KBM-7 (cell line): ENCODE measurements at regions not wholly inside any gene's neighbourhood (a gene's known extent, or its start where the extent isn't known, plus 50 kb on each side); places are given as distances from the start of the nearest gene placed in this dataset.
"Not testable (repeated sequence)": the region's sequence is repeated elsewhere in the genome, so short reads cannot be mapped to it uniquely, and the experiment has no call there.

ENCODE experiments used
- DNase-seq: peaks from one replicate; pipeline ENCODE4 v3.0.0-alpha.2; 2015
- in situ Hi-C: fragments of 300-500 bp; cut with MboI; formaldehyde crosslinking; loops from 2 replicates; pipeline ENCODE4 v1.14.3; 2020; ENCODE audit warnings: low sequenced_read_pairs, low pct_unique_long_range_greater_than_20kb, mixed read lengths

DNA sequence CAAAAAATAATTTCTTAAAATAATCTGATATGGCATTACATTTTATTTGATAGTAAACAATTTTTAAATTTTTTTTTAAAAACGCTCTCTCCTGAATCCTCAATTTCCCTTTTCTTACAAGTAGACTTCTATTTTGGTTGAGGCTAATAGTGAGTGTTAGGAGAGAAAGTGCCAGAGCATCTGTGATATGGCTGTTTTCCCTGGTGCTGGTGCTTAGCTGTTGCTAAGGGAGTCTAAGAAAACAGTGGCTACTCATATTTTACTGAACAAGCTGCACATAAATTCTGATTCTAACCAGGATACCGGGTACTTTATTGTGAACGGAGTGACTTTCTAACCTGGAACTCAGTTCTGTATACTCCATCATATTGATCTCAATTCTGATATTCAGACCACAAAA lies 311.1 kb upstream of the KIAA1217 start:
- no peak for DNase-seq
- in situ Hi-C loops: no loop called here

DNA sequence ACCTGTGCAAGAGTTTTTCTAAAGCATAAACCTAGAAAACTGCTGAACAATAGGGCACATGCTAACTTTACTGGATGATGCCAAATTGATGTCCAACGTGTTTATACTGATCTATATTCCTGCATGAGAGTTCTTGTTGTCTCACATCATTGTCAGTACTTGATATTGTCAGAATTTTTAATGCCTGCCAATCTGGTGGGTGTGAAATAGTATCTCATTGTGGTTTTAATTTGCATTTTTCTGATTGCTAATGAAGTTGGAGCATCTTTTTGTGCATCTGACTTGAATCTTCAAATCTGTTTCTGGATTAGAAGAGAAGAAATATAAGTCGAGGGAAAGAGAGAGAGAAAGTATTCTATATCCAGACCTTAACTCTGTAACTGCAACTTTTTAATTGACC lies 309.8 kb upstream of the KIAA1217 start:
- DNase-seq: no peak
- in situ Hi-C loops: no loop called here

DNA sequence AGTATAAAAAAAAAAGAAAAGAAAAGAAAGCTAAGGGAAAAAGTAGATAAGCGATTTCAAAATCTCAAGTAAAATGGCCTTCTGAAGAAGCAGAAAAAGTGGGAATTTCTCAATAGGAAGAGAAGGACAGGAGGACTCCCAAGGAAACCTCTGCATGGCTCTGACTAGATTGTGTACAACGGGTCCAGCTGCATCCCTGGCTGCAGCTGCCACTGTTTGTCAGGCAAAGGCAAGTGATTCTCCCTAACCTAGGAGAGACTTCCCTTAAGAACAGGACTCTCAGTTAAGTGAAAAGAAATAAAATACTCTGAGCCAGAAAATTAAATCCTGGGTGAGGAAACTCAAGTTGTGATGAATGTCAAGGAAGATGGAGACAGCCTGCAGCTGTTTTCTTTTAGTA lies 298.6 kb upstream of the KIAA1217 start:
- no peak for DNase-seq
- in situ Hi-C loops: no loop called here

DNA sequence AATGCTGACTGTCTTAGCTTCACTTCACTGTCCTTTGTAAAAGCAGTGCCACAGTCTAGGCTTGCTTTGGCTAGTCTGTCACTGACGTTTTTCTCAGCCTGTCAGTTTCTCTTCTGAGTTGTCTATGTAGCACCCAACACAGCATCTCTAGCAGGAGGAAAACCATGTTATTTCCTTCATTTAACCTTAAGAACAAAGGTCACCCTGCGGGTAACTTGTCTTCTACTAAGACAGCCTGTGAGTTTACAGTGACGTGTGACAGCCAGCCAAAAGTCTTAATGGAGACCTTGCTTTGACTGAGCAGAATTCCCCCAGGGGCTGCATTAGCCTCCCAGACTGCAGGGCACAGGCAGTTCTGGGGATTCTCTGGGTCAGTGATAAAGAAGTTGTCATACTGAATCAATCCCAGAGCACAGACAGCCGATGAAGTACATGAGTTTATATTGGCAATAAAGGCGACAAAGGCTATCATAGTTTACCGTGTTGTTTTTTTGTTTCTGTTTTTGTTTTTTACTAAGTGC lies 296.0 kb upstream of the KIAA1217 start:
- in situ Hi-C loops: no loop called here
- DNase-seq: no peak

DNA sequence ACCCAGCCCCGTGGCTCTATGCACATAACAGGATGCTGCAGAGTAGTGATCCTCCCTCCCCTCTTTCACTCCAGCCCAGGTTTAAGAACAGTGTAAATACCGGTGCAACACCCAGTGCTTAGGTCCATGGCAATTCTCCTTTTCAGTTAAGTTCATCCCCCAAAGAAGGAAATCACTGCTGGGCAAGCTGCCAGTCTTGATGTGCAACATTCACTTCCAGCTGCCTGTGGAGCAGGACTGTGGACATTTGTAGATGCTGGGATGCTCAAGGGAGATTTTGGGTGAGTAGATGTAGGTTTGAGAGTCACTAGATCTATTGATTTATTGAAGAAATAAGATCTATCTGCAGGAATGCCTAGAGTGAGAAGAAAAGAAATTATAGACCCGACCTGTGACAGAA lies 294.3 kb upstream of the KIAA1217 start:
- DNase-seq: no peak
- in situ Hi-C loops: no loop called here

- in situ Hi-C loops: no loop called here
- no peak for DNase-seq
Observed at GRCh38 chr10:23917251-23917840, 291.6 kb upstream of the KIAA1217 start.

DNA sequence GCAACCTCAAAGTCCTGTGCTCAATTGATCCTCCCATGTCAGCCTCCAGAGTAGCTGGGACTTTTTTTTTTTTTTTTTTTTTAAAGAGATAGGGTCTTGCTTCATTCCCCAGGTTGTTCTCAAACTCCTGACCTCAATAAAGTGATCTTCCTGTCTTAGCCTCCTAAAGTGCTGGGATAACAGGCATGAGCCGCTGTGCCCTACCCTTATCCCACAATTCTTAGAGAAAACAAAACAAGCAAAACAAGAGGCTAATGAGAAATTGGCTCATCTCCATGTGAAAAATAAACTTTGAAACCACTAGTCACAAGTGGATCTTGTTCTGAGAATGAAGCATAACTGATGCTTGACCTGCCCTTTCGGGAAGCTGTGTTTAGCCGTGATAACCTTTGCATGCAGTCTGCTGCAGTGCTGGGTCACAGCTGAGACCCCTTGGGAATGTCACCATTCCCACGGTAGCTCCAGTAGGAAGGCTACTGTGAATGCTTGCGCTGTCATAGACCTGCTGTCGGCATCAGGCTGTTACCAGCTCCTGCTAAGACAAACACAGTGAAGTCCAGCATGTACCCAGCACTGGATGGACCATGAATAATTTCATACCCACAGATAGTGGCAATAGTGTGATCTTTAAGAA lies 290.7 kb upstream of the KIAA1217 start:
- DNase-seq: no peak
- in situ Hi-C loops: no loop called here

DNA sequence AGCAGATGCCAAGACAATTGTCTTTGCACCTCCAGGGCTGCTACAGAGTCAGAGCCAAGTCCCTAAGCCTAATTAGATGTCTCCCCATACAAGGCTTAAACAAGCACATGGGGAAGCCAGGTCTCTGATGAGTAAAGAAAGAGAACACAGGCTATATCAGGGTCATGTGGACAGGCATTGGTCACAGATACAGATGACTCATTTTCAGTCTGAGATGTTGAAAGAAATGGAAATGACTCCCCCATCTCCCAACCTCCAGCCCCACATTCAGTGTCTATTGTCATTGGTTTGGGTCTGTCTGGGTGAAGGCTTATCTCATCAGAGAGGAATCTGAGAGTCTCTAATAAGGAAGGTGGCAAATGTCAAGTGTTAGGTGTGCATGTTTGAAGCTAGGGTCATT lies 290.1 kb upstream of the KIAA1217 start:
- DNase-seq: no peak
- in situ Hi-C loops: no loop called here

DNA sequence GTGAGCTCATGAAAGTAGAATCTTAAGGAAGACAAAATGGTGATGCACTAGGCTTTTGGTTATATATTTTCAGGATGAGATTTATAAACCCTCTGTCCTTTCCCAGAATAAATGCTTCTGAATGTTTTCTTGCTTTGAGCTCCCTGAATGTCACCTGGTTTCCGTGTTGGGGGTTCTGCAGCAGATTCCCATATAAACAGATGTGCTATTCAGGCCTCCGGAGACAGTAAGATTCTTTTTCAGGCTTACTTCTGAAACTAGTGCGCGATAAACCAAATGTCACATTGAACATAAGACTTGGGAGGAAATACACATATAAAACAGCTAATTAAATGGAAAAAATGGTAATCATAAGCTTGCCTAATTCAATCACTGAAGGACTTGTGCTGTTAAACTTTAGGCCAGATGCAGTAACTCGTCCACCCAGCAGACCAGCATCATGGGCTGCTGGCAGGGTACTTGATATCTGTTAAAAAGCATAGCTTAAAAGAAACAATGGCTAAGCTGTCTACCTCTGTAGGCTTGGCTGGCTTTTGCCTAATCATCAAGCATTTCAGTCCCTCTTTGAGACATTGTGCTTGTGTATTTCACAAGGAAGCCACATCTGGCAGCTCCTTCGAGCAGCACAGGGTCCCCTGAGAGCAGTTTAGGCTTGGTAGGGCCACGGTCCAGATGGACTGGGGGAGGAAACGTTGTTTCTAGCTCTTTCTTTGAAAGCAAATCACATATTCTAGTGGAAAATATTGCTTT lies 281.2 kb upstream of the KIAA1217 start:
- no peak for DNase-seq
- in situ Hi-C loops: no loop called here

DNA sequence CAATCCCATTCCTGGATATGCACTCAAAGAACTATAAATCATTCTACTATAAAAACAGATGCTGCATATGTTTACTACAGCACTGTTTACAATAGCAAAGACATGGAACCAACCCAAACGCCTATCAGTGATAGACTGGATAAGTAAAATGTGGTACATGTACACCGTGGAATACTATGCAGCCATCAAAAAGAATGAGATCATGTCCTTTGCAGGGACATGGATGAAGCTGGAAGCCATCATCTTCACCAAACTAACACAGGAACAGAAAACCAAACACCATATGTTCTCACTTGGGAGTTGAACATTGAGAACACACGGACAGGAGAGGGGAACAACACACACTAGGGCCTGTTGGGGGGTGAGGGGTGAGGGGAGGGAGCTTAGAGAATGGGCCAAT lies 274.9 kb upstream of the KIAA1217 start:
- in situ Hi-C loops, DNase-seq: not testable (repeated sequence)

DNA sequence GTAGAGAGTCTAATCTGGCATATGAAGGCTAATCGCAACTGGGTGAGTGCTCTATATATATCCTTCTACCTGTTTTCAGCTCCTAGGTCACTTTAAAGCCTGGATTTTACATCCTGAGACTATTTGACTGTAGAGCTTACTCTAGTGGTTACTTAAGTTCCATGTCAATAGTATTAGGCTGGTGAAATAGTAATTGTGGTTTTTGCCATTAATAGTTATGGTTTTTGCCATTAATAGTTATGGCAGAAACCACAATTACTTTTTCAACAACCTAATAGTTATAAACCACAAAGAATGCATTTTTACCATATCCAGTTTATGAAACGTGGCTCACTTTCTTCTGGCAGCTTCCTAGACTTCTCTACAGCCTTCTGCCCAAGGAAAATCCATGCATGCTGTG lies 263.1 kb upstream of the KIAA1217 start:
- no peak for DNase-seq
- in situ Hi-C loops: no loop called here

- in situ Hi-C loops: no loop called here
- DNase-seq: no peak
Observed at GRCh38 chr10:23951841-23952240, 257.1 kb upstream of the KIAA1217 start.

- DNase-seq: no peak
- in situ Hi-C loops: no loop called here
Observed at GRCh38 chr10:23955456-23956225, 253.3 kb upstream of the KIAA1217 start.

- no peak for DNase-seq
- in situ Hi-C loops: no loop called here
Observed at GRCh38 chr10:23965123-23965522, 243.8 kb upstream of the KIAA1217 start.

- in situ Hi-C loops: no loop called here
- DNase-seq: no peak
Observed at GRCh38 chr10:23965880-23966279, 243.1 kb upstream of the KIAA1217 start.

DNA sequence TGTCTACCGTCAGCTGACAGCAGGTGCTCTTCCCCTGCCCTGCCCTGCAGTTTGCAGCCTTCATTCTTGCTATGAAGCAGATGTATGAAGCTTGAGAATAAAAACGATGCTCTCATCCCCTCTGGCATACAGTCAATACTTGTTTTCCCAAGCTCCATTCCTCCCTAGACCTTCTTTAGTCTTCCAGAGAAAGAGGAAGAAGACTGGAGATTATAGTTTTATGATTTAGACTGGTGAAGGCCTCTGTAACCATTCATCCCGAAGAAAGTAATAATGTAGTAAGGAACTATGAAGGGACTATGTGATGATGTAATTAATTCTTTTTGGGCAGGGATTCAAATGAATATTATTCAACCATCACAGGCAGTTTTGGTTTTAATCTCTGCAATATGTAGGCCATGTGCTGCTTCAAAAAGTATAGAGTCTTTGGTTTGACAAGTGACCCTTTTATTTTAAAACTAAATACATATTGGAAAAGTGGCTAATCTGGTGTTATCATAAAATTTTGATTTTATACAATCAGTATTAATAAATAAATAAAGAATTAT lies 242.4 kb upstream of the KIAA1217 start:
- in situ Hi-C loops: no loop called here
- no peak for DNase-seq

DNA sequence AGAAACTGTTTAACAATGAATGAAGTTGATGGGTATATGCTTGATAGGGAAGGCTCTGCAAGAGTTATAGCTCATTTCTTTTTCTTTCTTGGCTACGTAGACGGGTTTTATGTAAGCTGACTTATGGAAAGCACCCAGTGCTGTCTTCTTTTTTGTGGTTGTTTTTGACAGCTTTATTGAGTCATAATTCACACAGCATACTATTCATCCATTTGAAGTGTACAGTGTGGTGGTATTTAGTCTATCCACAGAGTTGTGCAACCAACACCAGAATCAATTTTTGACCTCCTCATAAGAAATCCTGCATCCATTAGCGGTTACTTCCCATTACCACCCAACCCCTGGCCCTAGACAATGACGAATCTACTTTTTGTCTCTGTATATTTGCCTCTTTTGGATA lies 240.6 kb upstream of the KIAA1217 start:
- peak; percentile 58 for DNase-seq

DNA sequence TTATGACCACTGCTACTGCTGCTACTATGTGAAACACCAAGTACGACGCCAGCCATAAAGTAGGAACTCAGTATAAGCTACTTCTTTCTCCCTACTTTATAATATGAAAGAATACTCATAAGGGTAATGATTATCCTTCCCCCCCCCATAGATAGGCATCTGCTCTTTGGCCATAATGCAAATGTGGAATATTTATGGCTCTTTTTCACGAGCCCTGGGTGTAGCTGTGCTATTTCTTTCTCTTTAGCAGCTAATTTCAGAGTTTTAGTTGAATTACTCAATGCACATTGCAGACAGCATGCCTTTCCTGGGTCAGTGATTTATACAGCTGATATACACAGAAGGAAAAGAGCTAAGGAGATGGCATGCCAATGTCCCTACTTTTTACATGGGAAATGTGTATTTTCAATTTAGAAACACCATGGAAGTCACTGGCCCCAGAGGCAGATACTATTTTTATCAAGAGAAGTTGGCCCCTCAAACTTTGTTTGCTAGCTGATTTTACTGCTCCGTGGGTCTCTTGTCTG lies 234.1 kb upstream of the KIAA1217 start:
- in situ Hi-C loops: no loop called here
- no peak for DNase-seq

More for the DNA sequence above, 240.6 kb upstream of the KIAA1217 start:
- in situ Hi-C loops: no loop called here

DNA sequence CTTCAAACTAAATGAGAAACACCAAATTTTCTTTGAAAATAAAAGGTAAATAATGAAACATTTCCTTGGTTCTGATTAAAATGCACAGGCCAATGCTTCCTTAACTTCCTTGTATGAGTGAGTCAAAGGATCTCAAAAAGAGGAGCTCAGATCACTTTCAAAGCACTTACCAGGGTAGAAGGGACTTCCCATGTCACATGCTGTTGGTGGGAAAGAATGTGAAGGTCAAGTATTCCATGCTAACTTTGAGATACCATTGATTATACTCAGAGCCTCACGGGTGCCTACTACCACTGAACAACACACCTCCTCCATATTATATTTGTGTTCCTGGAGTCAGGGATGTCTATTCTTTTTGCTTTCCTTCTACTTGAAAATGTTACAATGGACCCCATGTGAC lies 233.5 kb upstream of the KIAA1217 start:
- DNase-seq: no peak
- in situ Hi-C loops: no loop called here
